NCI-H446 (cell line): ENCODE measurements at regions not wholly inside any gene's neighbourhood (a gene's known extent, or its start where the extent isn't known, plus 50 kb on each side); places are given as distances from the start of the nearest gene placed in this dataset.
A peak's percentile ranks its signal among the peaks of the same experiment; 100 is the strongest.

ENCODE experiments used
- DNase-seq, 2 experiments: peaks; one replicate each; lab custom pipeline; 2025; lab: John Stamatoyannopoulos, UW

DNA sequence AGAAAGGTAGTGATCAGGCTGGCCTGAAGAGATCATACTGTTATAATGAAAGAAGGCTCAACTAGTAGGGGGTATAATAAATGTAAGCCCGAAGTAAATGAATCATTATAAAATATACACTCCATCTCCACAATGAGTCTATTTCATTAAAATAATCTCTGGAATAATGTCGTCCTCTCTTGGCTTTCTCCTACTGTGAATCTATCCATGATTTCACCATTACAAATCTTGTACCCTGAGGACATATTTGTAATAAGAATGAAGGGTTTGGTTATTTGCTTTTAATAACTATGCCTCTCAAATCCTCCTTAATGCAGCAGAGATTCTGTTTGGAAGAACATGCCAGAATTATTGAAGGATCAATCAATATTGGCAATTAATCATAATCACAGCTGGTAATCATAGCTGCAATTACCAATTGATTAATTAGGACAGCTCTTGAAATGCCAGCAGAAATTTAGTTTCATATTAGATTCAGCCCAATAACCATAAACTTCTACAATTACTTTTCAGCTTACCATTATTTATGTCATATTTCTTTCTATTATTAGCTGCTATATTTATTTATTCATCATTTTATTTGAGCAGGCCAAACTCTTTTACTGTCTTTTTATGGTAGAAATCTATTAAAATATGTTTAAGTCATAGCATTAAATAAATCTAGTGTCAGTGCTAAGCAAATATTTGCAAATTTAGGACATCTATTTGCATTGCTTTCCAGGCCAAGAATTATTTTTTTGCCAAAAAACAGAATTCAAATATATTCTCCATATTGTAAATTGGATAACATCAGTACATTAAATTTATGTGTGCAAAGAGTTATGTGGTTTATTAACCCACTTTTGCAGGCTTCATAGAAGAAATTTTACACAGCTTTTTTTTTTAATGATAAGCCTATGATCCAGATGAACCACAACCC is 588.4 kb upstream of the LRRC4C start:
- DNase-seq, result no peak

DNA sequence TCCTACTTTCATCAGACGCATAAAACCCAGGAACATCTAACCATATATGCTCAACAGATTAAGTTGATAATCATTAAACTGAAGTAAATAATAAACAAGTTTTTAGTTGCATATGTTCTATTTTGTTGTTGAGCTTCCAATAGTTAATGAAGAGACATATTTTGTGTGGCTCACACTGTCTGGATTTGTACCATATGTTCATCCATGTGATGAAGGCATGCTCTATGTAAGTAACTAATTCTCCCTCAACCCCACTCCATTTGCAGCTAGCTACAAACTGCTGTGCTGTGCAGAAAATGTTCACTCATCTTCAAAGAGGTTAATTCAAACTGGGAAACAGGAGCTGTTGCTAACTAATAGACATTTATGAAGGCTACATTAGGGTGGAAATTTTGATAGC is 589.7 kb upstream of the LRRC4C start:
- no peak for DNase-seq

DNA sequence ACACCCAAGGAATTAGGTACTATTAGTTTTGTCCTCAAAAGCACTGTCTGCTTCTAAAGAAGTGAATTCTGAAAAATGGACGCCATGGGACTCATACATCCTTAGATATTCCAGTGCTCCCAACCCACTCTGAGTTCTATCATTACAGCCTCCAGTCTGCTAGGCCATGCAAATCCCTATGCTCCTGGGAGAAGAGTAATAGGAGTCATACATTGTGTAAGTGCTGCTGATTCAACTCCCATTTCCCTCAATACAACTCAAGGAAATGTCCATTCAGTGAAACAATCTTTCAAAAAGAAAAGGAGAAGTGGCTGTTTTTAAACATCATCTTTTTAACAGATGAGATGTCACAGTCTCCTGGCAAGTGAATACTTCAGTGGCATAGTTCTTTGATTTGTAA is 590.2 kb upstream of the LRRC4C start:
- no peak for DNase-seq

DNA sequence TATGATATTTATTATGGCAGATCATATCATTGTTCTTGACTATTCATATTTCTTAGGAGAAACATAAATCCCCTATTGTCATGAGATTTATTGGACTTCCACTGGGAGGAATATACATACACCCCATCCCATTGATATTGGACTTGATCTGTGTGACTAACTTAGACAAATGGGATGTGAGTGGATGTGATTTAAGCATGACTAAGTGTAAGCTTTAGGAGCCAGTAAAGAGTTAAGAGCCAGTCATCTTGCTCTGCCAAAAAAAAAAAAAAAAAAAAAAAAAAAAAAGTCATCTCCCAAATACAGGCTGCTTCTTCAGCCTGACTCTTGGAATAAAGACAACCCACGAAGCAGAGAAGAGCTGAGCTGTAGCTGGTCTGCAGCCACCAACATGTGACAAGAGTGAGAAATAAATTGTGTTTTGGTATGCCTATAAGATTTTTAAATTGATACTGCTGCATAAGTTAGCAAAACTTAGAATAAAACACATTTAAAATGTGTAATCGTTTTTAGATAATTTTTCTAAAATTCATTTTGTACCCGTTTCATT is 595.0 kb upstream of the LRRC4C start:
- peak in 1 of 2 experiments; percentile 17 for DNase-seq

DNA sequence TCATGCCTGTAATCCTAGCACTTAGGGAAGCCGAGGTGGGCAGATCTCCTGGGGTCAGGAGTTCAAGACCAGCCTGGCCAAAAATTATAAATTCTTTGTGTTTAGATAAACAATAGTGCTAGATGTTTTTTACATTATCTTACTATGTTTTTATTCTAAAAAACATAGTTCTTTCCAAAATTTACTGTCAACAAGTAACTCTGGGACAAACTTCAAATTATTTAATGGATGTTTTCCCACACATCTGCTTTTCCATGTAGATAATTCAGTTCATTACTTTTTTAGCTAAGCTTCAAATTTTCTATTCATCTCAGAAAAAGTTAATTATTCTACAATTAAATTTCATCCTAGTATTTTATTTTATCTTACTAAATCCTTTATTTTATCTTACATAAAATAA is 596.2 kb upstream of the LRRC4C start:
- no peak for DNase-seq

DNA sequence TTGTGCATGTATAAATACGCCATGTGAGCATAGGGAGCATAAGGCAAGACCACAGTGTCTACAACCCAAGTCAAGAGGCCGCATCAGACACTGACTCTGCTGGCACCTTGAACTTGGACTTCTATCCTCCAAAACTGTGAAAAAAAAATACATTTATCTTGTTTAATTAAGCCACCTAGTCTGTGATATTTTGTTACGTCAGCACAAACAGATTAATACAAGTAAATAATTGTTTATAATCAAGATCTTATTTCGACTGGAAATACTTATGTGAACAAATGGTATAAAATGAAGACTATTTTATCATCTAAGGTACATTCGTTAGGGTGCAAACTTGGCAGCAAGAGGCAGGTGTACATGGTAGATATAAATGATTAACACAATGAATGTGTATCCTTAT is 599.3 kb upstream of the LRRC4C start:
- DNase-seq, result no peak

DNA sequence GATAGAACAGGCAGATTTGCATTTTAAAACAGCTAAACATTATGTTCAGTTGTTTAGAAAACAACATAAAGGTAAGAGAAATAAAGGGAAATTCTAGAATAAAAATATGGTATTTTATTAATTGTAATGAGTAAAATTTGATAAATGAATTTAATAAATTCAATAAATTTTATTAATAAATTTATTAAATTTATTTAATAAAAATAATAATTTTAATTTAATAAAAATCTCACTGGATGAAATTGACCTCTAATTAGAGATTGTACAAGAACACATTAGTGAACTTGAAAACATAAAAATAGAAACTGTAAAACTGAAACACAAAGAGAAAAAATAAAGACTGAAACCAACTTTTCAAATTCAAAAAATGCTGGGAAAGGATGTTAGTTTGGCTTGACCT is 605.7 kb upstream of the LRRC4C start:
- no peak for DNase-seq

DNA sequence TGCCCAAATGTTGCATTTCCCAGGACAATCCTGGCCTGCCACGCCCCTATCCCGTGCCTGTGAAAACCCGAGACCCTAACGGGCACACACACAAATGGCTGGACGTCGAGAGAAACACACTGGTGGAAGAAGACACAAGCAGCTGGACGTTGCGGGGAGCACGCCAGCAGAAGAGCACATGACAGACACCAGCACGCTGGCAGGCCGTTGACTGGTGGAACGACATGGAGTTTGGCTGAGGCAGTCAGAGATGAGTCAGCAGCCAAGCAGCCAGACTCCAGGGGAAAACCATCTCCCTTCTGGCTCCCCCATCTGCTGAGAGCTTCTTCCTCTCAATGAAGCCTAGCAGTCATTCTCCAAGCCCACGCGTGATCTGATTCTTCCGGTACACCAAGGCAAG is 606.7 kb upstream of the LRRC4C start:
- peak; percentile 66 to 89 for DNase-seq

DNA sequence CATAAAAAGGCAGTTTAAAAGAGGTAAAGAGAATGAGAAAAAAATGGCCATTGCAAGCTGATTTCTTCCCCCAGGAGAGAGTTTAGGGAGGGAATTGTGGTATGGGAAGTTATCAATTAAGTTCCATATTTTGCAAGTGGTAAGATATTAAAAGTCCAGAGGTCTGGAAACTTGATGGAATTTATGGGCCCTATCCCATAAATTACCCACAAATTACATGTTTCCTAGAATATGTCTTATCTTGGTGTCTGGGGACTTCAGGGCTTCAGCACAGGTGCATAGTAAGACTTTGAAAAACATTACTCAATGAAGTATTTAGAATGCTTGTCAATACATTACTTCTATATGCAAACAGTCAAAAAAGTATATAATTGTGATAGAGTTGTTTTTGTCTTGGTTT is 614.9 kb upstream of the LRRC4C start:
- no peak for DNase-seq

DNA sequence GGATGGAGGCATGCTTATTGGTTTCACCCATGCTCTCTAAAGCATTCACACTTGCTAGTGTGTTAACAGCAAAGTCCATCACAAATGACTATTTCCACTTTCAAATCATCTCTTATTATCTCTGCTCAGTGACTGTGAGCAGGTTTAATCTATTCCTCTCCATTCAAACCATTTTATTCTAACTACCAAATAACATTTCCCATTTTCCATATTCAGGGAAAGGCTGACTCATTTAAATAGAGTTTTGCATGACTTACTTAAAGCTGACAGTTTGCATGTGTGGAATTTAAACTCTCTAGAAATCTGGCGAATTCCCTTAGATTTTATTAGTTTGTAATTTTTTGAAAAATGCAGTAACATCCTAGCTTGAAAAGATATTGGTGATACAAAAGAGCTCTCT is 615.7 kb upstream of the LRRC4C start:
- DNase-seq, result no peak

DNA sequence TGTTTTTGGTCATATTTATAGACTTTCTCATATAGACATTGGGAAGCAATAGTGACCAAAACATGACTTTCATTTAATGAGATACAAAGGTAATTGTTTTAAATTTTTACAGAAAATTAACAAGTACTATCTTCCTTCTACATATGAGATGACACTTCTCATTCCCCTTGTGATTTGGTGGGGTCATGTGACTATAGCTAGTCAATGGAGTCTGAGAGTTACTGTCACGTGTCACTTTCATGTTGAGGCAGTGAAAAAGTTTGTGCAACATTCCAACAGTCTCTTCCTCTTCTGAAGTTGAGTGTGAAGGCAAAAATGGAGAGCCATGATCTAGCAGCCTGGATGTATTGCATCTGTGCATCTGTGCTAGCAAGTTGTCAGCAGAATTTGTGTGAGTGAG is 618.3 kb upstream of the LRRC4C start:
- DNase-seq, result no peak

DNA sequence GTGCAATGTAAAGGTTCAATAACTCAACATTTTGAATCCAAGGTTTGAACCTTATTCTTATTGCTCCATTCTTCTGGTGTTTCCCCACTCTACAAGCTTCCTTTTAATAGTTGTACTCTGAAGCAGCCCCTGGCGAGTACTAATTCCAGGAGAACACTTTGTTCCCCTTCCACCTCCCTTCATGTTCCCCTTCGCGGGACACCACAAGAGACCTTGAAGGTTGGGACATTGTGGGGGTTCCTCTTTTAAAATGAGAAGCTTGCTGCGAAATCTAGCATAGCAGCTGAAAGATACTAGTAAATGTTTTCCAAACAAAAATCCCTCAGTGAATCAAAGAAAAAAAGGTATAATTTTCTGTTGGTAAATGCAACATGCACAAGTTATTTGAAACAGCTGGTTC is 626.3 kb upstream of the LRRC4C start:
- no peak for DNase-seq

DNA sequence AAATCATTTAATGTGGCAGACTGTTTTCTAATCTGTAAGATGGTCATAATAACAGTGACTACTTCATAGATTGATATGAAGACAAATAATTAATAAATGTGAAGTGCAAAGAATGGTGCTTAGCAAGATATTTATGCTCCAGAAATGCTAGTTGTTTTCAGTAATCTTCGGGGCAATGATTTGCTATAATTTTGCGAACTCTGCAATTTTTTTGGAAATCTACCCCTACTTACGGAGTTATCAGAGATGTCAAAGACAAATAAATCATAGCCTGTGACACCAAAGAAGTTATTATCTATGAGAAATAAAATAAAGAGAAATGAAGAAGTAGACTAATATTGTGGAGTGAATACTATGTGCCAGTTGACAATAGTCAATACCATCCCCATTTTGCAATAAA is 634.1 kb upstream of the LRRC4C start:
- no peak for DNase-seq

DNA sequence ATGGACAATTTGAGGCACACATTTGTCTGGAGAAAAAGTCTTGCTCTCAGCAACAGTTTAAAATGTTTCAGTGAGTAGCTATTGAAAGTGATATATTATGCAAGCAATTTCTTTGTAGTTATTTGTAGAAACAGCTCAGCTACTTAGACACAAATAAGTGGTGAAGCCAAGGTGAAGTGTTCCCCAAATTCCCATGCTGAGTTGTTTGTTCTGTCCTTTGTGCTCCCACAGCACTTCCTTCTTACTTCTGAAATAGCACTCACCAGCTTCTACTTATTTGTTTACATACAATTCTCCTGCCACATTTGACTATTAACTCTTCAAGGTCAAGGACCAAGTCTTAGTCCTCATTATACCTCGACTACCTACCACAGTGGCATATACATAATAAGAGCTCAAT is 638.6 kb upstream of the LRRC4C start:
- no peak for DNase-seq

DNA sequence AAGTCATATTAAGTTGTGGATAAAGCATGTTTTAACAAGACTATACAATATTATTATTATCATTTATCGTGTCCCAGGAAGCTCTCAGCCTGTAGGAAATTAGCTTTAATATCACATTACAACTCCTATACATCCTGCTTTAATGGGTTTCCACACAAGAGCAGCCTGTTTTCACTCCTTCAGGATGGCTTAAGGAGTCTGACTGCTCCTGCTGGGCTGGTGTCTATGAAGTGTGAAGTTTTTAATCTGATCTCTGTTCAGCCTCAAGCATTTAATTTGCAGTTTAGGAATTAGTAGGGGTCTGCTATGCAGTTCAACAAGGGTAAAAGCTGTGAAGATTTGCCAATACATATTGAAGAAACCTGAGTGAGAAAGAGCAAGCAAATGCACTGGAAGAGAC is 653.4 kb upstream of the LRRC4C start:
- no peak for DNase-seq

DNA sequence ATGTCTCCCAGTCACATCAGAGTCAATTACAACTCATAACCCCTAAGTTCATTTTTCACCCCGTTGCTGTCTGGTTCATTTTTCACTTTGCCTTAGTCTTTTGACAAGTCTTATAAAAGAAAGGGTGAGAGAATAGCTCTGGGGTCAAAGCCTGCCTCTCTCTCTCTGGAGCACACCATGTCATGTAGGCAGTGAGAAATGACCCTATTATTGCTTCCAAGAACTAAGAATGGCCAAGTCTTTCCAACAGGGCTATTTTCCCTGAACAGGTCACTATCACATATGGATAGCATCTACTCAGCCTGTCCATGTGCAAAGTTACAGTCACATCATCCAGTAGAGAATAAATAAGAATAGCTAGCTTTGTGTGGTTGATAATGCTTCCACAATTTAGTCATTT is 655.5 kb upstream of the LRRC4C start:
- DNase-seq, result no peak

DNA sequence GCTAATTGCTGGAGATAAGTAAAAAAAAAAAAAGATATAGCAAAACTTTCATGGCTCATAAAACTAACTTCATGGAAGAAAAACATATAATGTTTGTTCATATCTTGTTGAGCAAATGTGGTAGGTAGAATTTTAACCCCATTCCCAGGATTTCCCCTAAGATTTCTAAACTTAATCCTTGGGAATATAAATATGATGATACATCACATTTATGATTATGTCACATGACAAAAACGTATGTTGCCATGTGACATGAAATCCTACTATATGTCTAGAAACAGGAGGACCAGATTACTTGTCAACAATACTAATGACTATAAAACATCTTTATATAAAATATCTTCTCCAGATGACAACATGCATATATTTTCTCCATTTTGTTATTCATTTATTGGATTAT is 679.0 kb upstream of the LRRC4C start:
- no peak for DNase-seq

DNA sequence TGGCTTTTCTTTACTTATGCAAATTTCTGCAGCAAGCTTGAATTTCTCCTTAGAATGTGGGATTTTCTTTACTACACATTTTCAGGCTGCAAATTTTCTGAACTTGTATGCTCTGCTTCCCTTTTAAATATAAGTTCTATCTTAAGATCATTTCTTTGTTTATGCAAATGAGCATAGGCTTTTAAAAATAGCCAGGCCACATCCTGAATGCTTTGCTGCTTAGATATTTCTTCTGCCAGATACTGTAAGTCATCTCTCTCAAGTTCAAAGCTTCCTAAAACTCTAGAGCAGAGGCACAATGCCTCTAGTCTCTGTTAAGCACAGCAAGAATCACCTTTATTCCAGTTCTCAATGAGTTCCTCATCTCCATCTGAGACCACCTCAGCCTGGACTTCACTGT is 685.9 kb upstream of the LRRC4C start:
- no peak for DNase-seq

DNA sequence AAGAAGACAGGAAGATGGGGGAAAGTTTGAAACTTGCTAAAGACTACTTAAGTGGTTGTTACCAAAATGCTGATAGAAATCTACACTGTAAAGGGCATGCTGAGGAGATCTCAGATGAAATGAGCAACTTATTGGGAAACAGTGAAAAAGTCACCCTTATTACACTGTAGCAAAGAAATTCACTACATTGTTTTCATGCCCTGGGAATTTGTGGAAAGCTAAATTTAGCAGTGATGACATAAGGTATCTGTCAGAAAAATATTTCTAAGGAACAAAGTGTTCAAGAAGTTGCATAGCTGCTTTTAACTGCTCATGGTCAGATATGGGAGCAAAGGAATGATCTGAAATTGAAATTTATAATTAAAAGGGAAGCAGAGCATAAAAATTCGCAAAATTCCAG is 702.4 kb upstream of the LRRC4C start:
- DNase-seq, result no peak

DNA sequence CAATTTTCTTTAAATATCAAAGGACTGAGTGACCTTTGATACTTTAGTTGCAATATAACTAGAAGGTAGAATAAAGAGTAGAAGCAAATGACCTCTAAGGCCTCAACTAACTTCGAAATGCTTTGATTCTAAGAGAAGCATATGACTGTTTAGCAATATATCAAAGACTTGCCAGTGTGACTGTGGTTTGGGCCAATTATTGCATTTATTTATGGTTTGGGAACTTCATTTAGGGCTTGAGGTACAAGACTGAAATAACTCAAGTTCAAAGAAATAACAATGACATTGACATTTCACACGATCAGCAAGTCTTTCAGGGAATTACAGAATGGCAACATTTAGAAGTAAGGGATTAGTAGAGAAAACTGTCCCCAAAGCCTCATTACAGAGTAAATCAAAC is 709.7 kb upstream of the LRRC4C start:
- no peak for DNase-seq

DNA sequence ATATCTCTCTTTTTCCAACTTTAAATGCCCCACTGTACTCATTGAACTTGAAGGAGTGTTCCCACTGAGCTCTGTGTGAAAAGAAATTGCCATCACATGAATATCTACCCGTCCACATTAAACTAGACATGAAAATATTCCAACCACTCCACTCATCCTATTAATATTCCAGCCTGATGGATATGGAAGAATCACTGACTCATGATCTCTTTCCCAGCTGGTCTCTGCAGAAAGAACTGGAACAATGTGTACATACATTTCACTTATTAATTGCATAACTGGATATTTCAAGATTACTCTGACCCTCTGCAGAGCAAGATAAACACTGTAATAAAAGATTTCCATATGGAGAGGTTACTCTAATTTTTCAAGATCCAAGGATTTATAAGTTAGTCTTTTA is 711.1 kb upstream of the LRRC4C start:
- DNase-seq, result no peak

DNA sequence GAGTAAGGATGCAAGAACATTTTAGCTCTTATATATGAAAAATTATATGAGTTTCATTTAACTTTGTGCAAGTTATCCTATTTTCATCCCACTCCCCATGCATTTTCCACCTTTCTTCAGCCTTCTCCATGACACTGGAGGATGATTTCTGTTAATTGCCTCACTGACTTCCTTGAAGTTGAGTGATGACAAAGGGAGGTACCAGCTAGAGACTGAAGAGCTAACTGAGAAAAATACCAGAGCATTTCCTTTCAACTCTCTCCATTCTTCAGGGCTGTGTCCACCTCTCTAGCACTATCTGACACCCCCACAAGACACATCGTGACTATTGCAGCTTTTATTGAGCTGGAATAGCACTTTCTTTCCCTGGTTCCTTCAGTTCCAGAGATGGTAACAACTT is 711.6 kb upstream of the LRRC4C start:
- DNase-seq, result no peak

DNA sequence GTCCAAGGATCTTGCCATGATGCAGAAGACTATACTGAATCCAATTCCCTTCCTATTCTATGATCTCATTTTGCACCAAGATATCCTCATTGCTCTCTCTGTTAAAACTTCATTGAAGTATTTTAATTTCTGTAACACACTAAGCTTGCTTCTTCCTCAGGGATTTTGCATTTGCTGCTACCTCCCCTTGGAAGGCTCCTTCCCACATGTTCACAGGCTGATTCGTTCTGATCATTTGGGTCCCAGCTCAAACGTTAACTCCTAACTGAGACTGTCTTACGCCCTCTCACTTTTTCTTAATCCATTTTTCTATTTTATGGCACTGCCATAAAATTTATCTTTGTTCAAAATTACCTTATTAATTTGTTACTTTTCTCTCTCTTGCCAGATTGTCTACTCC is 713.0 kb upstream of the LRRC4C start:
- DNase-seq, result no peak

DNA sequence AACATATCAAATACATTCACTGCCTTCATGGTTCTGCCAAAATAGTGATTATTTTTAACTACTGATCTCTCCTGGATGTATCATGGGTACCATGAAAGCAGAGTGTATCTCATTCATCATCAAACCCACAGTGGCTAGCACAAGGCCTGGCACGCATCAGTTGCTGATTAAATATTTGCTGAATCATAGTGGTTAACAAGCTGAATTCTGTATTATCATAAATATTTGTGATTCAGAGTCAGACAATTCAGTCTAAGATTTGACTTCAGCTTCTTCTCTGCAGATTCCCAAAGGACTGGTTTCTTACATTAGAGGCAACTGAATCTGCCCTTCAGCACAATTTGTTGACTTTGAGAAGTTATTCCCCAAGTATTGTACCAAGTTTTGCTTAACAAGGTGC is 715.8 kb upstream of the LRRC4C start:
- DNase-seq, result no peak
